HG02610 (cell line): ENCODE measurements at regions not wholly inside any gene's neighbourhood (a gene's known extent, or its start where the extent isn't known, plus 50 kb on each side); places are given as distances from the start of the nearest gene placed in this dataset.
A peak's percentile ranks its signal among the peaks of the same experiment; 100 is the strongest.
"Not testable (repeated sequence)": the region's sequence is repeated elsewhere in the genome, so short reads cannot be mapped to it uniquely, and the experiment has no call there.

ENCODE experiments used
- ATAC-seq: cut with Tn5 transposase; IDR thresholded peaks from one replicate; pipeline ENCODE4 v1.9.1; 2021; ENCODE audit warnings: mild to moderate bottlenecking, moderate library complexity; ENCODE audit not compliant: unreplicated experiment

DNA sequence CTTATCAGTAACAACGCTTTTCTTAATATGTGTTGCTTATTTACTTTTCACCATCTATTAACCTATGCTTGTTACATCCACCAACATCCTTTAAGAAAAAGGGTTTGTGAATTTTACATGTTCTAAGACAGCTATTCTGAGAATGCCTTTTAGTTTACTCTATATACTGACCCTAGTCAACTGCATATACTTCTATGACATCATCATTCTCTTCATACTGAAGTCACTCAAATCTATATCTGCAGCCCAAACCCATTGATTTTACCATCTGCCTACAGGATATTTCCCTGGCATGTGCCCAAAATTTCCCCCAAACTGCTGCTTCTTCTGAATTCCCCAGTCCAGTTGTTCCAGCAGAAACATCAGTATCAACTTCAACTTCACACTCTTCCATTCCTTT lies 94.6 kb upstream of the FAM204A start:
- no peak for ATAC-seq

DNA sequence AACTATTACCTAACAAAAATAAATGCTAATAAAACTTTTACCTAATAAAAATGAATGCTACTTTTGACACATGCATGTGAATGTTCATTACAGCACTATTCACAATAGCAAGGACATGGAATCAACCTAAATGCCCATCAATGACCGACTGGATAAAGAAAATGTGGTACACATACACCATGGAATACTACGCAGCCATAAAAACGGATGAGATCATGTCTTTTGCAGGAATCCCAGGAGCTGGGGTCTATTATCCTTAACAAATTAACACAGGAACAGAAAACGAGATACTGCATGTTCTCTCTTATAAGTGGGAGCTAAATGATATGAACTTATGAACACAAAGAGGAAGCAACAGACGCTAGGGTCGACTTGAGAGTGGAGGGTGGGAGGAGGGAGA lies 88.1 kb upstream of the FAM204A start:
- no peak for ATAC-seq

DNA sequence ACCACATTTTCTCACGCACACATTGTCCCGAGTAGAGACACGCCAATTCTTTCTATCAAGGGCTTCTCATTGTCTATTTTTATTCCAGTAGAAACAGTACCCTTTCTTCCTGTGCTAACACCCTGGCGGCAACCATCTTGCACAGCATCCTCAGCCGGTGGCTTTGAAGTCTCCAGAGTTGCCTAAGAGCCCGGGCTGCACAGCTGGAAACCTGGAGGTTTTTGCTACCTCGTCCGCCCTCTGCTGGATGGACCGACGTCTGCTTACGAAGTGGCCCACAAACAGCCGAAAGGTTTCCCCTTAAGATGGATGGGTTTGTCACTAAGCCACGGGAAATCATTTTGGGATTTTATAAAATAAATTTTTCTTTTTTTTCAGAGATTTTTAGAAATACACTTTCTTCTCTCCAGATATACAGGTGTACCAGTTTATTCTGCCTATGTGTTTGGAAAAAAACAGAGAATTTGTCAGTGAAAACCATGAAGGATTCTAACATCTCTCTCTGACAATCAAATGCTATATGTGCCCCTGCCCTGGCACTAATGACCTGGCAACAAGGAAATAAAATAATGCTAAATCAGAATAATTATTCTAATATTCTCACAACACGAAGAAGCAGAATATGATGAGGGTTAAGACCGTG lies 81.8 kb upstream of the FAM204A start:
- peak; percentile 91 for ATAC-seq

DNA sequence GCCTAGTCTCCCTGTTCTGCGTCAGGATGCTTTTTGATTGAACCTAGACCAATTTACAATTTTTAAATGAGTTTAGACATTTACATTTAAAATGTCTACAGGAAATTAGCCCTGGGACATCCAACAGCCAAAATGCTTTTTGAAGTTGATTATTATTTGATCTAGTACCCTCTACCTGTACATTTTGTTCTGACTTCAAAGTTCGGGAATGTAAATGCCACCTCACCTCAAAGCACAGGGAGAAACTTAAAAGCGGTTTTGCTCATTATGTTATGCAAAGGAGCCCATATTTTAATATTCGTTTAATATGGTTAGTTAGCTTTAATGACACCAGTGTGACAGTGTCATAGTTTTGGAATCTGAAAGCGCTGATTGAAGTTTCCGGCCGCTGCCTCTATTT lies 80.1 kb upstream of the FAM204A start:
- no peak for ATAC-seq

DNA sequence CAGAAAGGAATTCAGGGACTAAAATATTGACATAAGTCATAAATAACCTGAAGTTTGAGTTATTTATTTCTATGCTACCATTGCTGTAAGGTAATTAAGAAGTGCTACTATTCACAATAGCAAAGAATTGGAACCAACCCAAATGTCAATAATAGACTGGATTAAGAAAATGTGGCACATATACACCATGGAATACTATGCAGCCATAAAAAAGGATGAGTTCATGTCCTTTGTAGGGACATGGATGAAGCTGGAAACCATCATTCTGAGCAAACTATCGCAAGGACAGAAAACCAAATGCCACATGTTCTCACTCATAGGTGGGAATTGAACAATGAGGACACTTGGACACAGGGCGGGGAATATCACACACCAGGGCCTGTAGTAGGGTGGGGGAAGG lies 77.9 kb upstream of the FAM204A start:
- not testable (repeated sequence) for ATAC-seq

DNA sequence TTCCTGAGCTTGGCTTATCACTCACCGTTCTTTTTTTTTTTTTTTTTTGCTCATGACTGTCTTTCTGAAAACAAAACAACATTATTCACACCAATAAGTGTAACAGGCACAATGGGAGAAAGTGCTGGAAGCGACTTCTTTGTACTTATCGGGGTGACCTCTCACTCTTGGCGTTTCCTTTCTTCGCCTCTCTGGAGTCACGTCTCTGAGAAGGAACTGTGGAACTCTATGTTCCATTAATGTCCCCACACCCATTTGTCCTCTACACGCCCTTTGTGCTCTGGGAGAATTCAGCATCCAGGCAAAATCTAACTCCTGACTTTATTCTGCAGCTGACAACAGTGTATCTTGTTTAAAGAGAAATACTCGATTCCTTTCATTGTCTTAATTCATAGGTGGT lies 70.8 kb upstream of the FAM204A start:
- no peak for ATAC-seq

DNA sequence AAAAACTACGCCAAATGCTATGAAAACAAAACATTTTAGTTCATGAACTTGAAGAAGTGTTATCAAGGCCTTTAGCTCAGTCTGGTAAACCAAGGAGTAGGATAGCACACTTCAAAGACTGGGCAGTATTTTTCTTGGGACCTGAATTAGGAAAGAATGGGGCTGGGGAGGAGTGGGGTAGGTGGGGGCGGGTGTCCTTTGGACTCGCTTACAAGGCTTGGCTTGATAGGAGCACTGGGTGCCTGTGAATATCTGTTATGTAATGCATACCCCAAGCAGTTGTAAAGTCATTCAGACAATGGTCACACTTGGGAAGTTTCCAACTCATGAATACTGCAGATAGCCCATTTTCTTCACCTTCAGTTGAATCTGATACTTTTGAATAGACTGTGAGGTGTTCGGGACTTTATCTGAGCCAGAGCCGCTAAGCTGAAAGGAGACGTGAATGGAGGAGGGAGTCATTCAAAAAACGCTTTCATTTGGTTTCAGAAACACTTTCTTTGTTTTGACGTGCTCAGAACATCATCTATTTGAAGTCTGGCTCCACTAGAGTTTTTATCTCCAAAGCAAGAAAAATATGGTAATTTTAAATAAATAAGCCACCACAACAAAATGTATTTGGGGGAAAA lies 70.1 kb upstream of the FAM204A start:
- ATAC-seq = no peak

DNA sequence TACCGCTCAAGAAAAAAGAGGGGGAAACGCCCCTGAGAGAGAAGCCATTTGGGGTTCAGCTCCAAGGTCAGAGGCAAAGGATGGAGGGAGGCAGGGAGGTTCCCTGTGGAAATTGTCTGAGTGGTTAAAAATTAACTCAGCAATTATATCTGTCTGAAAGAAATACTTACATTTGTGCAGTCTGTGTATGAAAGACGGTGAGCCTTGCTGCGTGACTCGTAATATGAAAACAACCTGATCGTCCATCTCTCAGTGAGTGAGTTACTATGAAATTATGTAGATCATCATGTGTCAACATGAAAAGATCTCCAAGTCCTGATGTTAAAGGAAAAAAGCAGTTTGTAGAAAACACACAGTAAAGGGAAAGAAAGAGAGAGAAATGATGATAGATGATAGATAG lies 67.2 kb upstream of the FAM204A start:
- ATAC-seq = no peak

DNA sequence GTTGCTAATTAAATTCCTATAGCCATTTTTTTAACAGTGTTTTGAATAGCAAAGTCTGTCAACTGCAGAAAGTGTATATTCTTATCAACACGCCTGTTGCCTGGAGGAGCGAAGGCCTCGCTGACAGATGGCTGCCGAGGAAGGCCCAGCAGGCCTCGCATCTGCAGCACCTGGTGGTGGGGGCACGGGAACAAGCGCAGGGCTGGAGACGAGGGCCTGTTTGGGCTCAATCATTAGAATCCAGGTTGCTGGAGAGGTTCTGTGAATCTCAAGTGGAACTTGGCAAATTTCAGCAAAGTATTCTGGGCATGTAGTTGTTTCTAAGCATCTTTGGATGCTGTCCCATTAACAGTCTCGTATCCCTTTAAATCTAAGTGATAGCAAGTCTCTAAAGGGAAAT lies 66.1 kb upstream of the FAM204A start:
- no peak for ATAC-seq

DNA sequence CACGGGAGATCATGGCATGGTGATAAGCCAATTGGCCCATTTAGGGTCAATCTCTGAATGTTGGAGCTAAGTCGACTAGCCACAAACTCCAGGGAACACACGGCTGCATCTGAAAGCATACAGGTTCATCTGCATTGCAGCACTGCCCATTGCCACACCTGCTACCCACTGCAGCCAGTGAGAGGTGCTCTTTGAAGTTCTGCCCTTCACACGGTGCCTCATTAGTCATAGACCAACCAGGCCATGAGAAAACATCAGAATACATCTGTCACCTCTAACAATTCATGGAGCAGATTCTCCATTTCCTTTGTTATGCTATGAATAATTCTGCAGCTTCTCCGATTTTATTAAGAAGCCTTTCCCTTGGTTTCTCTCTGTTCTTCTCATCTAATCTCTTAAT lies 65.7 kb upstream of the FAM204A start:
- no peak for ATAC-seq

DNA sequence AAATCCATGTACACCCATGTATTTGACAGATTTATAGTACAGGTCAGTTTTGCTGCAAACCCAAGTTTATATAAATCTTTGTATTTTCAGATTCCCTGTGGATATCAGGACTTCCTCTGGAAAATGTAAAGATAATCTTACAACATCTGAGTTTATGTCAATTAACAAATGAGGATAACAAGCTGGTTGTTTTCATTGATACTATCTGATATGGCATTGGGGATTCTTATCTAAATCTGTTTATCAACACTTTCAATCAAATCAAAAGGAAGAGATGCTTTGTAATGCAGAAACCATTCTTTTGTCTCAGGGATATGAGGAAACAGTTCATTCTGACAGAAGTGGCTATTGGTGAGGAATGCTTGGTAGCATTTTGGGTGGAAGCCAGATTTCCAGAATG lies 64.9 kb upstream of the FAM204A start:
- no peak for ATAC-seq

DNA sequence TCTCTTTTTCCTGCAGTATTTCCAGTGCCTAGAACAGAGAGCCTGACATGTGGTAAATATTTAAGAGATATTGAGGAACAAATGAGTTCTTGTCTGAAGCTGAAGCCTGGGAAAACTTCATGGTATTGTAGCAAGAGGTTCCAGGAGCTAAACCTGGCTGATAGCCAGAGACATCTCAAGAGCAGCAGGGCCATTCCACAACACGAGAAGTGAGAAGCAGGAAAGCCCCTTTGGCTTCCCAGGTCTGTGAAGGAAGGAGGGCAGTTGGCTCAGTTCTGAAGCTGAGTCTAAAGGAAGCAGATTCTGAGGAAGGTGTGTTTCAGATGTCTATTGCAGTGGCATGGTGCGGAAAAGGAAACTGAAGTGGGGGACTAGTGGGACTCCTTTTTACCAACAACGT lies 63.8 kb upstream of the FAM204A start:
- no peak for ATAC-seq

DNA sequence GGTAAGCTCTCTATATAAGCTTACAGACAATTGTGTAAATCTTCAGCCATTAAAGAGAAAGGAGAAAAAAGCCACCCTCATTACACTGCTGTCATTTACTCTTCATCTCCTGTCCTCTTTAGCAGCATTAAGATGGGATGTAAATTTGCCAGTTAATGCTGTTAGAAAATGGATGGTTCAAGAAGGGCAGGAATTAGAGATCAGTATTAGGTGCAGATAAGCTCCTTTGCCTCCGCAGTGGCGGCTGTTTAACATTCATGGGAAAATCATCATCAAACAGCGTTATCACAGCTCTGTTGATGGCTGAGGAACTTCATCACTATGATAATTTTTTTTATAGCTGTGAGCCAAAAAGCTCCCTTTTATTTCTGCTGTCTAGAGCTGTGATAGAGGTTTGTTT lies 61.8 kb upstream of the FAM204A start:
- ATAC-seq = no peak

DNA sequence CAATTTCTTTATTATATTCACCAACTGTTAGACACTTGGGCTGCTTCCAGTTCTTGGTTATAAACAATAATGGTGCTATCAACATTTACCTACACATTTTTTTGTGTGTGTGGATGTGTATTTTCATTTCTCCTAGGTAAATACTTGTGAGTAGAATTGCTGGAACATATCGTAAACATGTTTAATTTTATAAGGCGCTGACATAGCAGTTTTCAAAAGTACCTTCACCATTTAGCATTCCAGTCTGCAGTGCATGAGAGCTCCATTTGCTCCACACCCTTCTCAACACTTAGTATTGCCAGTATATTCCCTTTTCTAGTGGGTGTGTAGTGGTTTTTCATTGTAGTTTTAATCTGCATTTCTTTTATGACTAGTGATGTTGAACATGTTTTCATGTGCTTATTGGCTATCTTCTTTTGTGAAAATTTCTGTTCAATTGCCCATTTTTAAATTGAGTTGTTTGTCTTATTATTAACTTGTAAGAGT lies 59.6 kb upstream of the FAM204A start:
- ATAC-seq = no peak

DNA sequence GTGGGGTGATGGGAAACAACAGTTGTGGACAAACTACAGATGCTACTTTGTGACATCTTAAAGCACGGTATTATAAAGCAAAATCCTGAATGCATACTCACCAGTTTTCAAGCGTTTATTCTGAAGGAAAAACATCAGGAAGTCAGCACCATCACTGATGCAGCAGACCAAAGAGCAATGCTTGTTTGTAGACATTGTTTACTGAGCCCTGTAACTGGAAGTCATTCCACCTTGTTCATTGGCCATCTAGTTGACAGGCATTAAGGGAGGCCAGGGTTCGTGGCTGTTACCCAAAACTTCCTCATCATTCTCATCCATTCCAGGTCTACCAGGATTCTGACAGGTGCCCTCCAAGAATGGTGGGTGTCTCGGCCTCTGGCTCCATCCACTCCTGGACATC lies 55.3 kb upstream of the FAM204A start:
- no peak for ATAC-seq

DNA sequence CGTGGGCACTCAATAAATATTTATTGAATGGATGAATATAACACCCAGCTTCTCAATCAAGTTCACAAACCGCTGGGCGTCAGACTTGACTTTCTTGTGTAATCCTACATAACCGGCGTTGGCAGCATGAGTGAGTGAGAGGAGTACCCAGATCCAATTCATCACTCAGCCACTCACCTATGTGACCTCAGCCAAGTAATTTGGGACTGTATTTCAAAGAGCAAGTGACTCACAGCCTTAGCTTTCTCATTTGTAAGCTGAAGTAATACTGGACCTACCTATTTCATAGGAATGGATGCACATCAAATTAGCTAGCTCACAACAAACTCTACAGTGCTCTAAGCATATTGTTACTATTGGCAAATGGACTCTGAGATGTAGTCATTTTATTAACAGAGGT lies 53.8 kb upstream of the FAM204A start:
- no peak for ATAC-seq

DNA sequence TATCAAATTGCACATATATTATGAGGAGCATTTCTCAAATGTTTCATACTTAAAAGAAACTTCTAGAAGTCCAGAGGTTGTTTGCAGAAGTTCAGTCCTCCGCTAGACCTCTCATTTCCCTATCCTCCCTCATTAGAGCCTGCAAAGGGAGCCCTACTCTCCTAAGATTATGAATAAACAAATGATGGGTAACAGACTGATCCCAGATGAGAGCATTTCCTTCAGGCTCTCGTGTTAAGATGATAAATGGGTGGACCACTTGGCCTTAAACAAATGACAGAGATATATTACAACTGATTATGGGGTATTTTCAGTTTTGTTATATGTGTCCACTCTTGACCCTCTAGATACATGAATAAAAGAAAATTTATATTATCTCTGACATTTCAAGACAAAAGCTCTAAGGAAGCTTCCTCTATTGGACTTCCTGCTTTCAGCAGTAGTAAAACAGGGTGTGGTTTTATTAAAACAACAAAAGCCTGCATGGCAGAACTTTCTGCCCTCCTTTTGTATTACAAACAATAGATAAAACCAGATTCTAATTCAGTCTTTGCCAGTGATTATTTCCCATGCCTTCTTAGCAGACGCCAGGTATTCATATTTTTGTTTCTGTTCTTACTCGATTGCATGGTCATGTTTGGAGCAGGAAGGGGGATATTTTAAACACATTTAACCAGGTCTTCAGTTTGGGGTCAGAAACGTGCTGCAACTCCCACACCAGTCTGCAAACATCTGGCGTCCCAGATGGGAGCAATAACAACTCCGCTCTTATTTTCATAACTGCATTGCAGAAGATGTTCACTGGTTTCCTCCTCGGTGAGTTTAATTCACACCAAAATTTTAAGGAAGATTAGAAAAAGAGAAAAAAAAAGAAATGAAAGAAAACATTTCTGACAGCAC lies 52.4 kb upstream of the FAM204A start:
- ATAC-seq = no peak

DNA sequence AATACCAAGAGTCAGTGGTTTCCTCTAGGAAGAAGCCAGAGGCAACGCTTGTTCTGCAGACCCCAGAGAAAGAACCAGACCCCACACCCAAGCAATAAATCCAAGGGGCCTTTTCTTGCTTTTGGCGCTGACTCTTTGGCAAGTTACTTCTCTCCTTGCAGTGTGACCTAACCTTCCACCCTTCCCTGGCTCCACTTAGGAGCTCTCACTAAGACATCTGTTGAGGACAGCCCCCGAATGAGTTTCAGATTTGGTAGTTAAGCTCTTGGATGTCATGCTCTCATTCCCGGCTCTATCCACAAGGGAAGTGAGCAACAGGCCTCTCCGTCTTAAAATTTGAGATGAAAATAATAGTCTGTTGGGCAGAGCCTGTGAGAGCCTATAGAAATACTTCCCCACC lies 50.6 kb upstream of the FAM204A start:
- no peak for ATAC-seq
